ENCODE measurements at regions not wholly inside any gene's neighbourhood (a gene's known extent, or its start where the extent isn't known, plus 50 kb on each side); places are given as distances from the start of the nearest gene placed in this dataset.

DNA sequence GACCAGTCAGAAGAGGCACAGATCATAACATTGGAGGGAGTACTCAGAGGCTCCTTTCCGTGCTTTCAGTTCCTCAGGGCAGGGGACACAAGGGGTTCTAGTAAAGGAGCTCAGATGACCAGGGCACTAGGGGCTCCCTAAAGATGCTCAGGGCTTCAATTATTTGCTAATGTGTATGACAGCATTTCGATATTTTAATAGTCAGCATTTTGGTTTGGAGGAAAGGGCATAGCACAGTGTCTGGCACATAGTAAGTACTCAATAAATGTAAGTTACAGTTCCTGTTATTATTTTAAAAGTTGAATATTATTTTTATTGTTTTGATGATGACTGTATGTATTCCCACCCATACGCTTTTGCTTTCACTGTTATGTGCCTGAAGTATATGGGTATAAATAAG lies 260.0 kb downstream of the REEP3 start:
- Histone ChIP-seq H3K4me3 (ENCODE audit: low read depth, low read length) (no peak overlapping the region), H3K27me3 (replicated peaks) (no peaks in the 10 kb centered on the region), H3K27ac (no peak overlapping the region), H3K36me3 (replicated peaks) (no peaks in the 10 kb centered on the region)
- DNase-seq, result no peak
- in situ Hi-C loops (cut with HindIII; ENCODE audit: low pct_ligation_motif_present, low sequenced_read_pairs), result no loop called here
- TF ChIP-seq CTCF (IDR thresholded peaks at IDR 0.05; ENCODE audit: low read depth, low read length, missing control alignments), result no peak

DNA sequence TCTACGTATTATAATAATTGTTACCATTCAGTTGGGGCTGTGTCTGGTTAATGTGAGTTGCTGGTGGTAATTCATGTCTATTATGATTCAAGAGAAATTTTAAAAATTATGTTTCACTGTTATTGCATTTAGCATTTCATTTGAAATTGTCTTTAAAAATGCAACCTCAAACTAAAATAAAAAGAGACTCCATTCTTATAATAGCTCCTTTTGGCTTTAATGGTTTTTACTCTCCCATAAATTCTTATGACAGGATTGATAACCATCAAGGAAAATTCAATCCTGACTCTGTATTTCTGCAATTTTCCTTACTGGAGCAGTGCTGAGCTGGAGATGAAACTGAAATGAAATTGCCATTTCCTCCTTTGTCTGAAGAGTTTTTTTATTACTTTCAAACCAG lies 262.7 kb downstream of the REEP3 start:
- in situ Hi-C loops (cut with HindIII; ENCODE audit: low pct_ligation_motif_present, low sequenced_read_pairs), result no loop called here
- Histone ChIP-seq H3K27ac (no peak overlapping the region), H3K36me3 (replicated peaks) (no peaks in the 10 kb centered on the region), H3K4me3 (ENCODE audit: low read depth, low read length) (no peak overlapping the region), H3K27me3 (replicated peaks) (no peaks in the 10 kb centered on the region)
- no peak for TF ChIP-seq CTCF (IDR thresholded peaks at IDR 0.05; ENCODE audit: low read depth, low read length, missing control alignments)
- DNase-seq, result no peak

GRCh38 chr10:63788152-63788821 lies 267.1 kb downstream of the REEP3 start:
- in situ Hi-C loops (cut with HindIII; ENCODE audit: low pct_ligation_motif_present, low sequenced_read_pairs), result no loop called here
- H3K27me3 ChIP-seq (replicated peaks), result no peaks in the 10 kb centered on the region
- H3K4me3 ChIP-seq (ENCODE audit: low read depth, low read length), result no peak overlapping the region

DNA sequence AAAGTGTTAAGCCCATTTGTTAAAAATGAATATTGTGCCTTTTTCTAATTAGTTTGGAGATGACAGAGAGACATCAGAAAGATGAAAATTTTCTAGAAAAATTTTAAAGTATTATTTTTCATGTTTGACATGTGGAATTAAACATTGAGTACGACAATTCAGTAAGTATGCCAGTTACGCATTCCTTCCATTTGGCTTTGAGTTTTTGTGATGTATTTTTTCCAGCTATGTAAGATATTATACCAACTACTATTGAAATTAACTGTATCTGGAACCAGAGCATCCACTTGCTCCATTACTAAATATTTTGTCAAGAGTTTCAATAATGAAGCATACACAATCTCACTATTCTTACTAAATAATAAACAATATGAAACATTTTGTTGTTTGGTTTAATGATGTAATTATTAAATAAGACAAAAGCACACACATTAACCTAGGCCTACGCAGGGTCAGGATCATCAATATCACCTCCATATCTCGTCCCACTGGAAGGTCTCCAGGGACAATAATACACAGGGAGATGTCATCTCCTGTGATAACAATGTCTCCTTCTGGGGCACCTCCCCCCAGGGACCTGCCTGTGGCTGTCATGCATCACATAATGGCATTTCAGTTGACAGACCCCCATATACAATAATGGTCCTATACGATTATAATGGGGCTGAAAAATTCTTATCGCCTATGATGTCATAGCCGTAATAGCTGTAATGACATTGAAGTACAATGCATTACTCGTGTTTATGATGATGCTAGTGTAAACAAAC lies 274.1 kb downstream of the REEP3 start:
- no peak for DNase-seq
- Histone ChIP-seq H3K27me3 (replicated peaks) (no peaks in the 10 kb centered on the region), H3K36me3 (replicated peaks) (no peaks in the 10 kb centered on the region), H3K4me3 (ENCODE audit: low read depth, low read length) (no peak overlapping the region), H3K27ac (no peak overlapping the region)
- in situ Hi-C loops (cut with HindIII; ENCODE audit: low pct_ligation_motif_present, low sequenced_read_pairs), result no loop called here
- TF ChIP-seq CTCF (IDR thresholded peaks at IDR 0.05; ENCODE audit: low read depth, low read length, missing control alignments), result no peak

More at GRCh38 chr10:63788152-63788821, 267.1 kb downstream of the REEP3 start:
- Histone ChIP-seq H3K27ac (no peak overlapping the region), H3K36me3 (replicated peaks) (no peaks in the 10 kb centered on the region)
- TF ChIP-seq CTCF (IDR thresholded peaks at IDR 0.05; ENCODE audit: low read depth, low read length, missing control alignments), result no peak
- no peak for DNase-seq

DNA sequence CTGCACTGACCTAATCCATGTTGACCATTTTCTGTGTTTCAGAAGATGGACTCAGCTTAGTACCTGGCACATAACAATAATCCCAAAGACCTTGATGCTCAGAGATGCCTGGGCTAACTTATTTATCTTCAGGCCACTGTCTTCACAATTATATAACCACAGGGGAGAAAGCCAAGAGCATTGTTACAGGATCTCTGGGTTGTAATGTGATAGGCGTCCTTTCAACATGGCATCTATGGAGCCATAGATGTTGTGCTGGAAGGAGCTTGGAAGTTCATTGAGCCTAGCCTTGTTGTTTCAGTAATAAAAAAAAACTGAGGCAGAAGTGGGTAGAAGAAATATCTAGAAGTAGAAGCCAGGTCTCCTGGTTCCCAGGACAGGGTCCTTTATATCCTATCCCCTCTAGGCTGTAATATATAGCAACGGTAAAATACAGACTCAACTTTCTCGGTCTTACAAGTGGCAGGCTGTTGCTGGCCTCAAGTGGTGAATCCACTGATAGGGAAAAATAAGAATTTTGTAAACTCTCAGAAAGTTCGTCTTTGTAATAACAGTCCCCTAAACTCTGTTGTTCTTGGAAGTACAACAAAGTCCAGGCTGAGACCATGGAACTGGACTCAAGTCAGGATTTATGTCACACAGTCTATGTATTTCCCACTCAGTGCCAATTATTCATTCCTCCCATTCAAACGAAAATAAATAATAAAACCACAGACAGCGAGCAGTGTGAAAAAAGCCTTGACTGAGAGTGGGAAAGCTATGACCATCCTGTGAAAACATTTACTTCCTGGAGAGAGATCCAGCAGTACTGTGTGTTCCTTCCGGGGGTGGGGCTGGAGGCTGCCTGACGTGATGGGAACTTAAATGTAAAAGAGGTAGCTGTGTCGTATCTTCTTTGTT lies 277.6 kb downstream of the REEP3 start:
- in situ Hi-C loops (cut with HindIII; ENCODE audit: low pct_ligation_motif_present, low sequenced_read_pairs), result no loop called here
- TF ChIP-seq CTCF (IDR thresholded peaks at IDR 0.05; ENCODE audit: low read depth, low read length, missing control alignments), result peak; percentile 52
- peak overlapping the region; percentile 22 for H3K4me3 ChIP-seq (ENCODE audit: low read depth, low read length)
- H3K27ac ChIP-seq, result peak overlapping the region; percentile 88
- H3K27me3 ChIP-seq (replicated peaks), result no peaks in the 10 kb centered on the region
- H3K36me3 ChIP-seq (replicated peaks), result no peaks in the 10 kb centered on the region
- DNase-seq, result peak; percentile 99
